ENCODE measurements at regions not wholly inside any gene's neighbourhood (a gene's known extent, or its start where the extent isn't known, plus 50 kb on each side); places are given as distances from the start of the nearest gene placed in this dataset.

- no peak for DNase-seq
Measured at GRCh38 chr18:78169174-78169864, 810.3 kb upstream of the SALL3 start.

GRCh38 chr18:78171954-78172353 lies 807.7 kb upstream of the SALL3 start:
- no peak for DNase-seq

GRCh38 chr18:78174737-78175136 lies 804.9 kb upstream of the SALL3 start:
- DNase-seq = no peak

- no peak for DNase-seq
Measured at GRCh38 chr18:78178812-78179211, 800.8 kb upstream of the SALL3 start.

GRCh38 chr18:78180741-78181140 lies 798.9 kb upstream of the SALL3 start:
- DNase-seq = no peak

- no peak for DNase-seq
Measured at GRCh38 chr18:78183815-78184214, 795.8 kb upstream of the SALL3 start.

- DNase-seq = no peak
Measured at GRCh38 chr18:78191276-78191675, 788.3 kb upstream of the SALL3 start.

- no peak for DNase-seq
Measured at GRCh38 chr18:78192054-78192453, 787.6 kb upstream of the SALL3 start.

GRCh38 chr18:78196280-78196679 lies 783.3 kb upstream of the SALL3 start:
- DNase-seq = no peak

GRCh38 chr18:78199002-78199401 lies 780.6 kb upstream of the SALL3 start:
- no peak for DNase-seq

GRCh38 chr18:78199611-78200010 lies 780.0 kb upstream of the SALL3 start:
- DNase-seq = no peak

- no peak for DNase-seq
Measured at GRCh38 chr18:78207942-78208341, 771.7 kb upstream of the SALL3 start.

GRCh38 chr18:78208461-78208860 lies 771.2 kb upstream of the SALL3 start:
- no peak for DNase-seq

GRCh38 chr18:78213361-78213994 lies 766.1 kb upstream of the SALL3 start:
- DNase-seq = no peak

- DNase-seq = no peak
Measured at GRCh38 chr18:78221496-78221895, 758.1 kb upstream of the SALL3 start.

GRCh38 chr18:78228974-78229373 lies 750.6 kb upstream of the SALL3 start:
- DNase-seq = no peak

GRCh38 chr18:78230911-78231310 lies 748.7 kb upstream of the SALL3 start:
- DNase-seq = no peak

- DNase-seq = no peak
Measured at GRCh38 chr18:78232196-78232595, 747.4 kb upstream of the SALL3 start.

- no peak for DNase-seq
Measured at GRCh38 chr18:78237864-78238263, 741.8 kb upstream of the SALL3 start.

GRCh38 chr18:78238404-78239089 lies 741.1 kb upstream of the SALL3 start:
- DNase-seq = no peak

- DNase-seq = no peak
Measured at GRCh38 chr18:78239090-78239457, 740.5 kb upstream of the SALL3 start.

GRCh38 chr18:78240101-78240500 lies 739.5 kb upstream of the SALL3 start:
- no peak for DNase-seq

GRCh38 chr18:78240627-78241252 lies 738.9 kb upstream of the SALL3 start:
- no peak for DNase-seq

Measured in NCI-H1048 (cell line).